Fibroblast of the conjunctiva (primary cell): ENCODE measurements at regions not wholly inside any gene's neighbourhood (a gene's known extent, or its start where the extent isn't known, plus 50 kb on each side); places are given as distances from the start of the nearest gene placed in this dataset.
"Not testable (repeated sequence)": the region's sequence is repeated elsewhere in the genome, so short reads cannot be mapped to it uniquely, and the experiment has no call there.

Experiments used
- DNase-seq: peaks from one replicate; pipeline ENCODE4 v3.0.0-alpha.2; 2010; ENCODE audit warnings: low read depth

DNA sequence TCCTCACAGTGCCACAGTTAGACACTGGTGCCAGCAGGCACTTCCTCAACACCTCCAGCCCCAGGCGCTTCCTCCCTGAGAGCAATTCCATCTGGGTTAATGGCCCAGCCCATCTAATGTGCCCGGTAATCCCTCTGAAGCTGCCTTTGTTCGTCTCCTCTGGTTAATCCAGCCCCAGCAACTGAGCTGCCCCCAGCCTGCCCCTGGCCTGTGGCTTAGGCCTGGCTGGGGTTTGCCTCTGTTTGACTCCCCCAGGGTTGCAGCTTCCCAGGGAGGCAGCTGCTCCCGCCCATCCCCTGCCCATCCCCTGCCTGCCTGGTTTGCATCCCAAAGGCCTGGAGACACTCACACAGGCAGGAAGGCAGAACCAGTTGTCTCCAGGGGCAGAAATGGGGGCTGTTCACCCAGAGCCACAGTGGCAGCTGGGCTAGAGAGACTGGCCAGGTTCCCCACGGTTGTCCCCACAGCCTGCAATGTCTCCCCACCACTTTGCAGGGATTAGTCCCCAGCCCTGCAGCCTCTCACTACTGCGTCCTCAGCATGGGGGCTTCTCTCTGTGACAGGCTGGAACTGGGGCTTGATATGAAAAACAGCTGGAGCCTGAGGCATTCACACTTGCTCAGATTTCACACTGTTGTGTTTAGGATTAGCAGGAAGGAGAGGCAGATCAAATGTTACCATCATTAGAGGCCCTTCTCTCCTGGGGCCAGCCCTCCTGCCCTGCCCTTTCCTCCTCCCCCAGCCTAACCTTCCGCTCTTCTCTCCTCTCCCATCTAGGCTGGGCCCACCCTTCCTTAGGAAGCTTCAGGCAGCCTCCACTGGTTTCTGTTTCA is 120.2 kb downstream of the TLR5 start:
- DNase-seq = no peak

DNA sequence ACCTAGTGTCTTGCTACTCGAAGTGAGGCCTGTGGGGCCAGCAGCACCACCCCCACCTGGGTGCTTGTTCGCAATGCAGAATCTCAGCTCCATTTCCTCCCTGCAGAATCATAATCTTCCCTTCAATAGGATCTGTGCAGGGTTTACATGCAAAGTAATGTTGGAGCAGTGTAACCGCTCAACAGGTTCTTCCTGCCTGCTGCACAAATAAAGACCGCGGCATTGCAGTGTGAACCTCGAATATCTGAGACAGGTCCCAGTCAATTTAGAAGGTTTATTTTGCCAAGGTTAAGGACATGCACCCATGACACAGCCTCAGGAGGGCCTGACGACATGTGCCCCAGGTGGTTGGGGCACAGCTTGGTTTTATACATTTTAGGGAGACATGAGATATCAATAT is 119.2 kb downstream of the TLR5 start:
- no peak for DNase-seq

DNA sequence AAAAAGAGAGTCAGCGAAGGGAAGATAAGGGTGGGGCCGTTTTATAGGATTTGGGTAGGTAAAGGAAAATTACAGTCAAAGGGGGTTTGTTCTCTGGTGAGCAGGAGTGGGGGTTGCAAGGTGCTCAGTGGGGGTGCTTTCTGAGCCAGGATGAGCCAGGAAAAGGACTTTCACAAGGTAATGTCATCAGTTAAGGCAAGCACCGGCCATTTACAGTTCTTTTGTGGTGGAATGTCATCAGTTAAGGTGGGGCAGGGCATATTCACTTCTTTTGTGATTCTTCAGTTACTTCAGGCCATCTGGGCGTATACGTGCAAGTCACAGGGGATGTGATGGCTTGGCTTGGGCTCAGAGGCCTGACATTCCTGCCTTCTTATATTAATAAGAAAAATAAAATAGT is 118.6 kb downstream of the TLR5 start:
- not testable (repeated sequence) for DNase-seq

- DNase-seq = not testable (repeated sequence)
Observed at GRCh38 chr1:223025190-223025734, 117.8 kb downstream of the TLR5 start.

GRCh38 chr1:223026639-223027038 is 116.4 kb downstream of the TLR5 start:
- not testable (repeated sequence) for DNase-seq

GRCh38 chr1:223029985-223030769 is 112.9 kb downstream of the TLR5 start:
- no peak for DNase-seq

GRCh38 chr1:223030871-223031400 is 112.1 kb downstream of the TLR5 start:
- no peak for DNase-seq

DNA sequence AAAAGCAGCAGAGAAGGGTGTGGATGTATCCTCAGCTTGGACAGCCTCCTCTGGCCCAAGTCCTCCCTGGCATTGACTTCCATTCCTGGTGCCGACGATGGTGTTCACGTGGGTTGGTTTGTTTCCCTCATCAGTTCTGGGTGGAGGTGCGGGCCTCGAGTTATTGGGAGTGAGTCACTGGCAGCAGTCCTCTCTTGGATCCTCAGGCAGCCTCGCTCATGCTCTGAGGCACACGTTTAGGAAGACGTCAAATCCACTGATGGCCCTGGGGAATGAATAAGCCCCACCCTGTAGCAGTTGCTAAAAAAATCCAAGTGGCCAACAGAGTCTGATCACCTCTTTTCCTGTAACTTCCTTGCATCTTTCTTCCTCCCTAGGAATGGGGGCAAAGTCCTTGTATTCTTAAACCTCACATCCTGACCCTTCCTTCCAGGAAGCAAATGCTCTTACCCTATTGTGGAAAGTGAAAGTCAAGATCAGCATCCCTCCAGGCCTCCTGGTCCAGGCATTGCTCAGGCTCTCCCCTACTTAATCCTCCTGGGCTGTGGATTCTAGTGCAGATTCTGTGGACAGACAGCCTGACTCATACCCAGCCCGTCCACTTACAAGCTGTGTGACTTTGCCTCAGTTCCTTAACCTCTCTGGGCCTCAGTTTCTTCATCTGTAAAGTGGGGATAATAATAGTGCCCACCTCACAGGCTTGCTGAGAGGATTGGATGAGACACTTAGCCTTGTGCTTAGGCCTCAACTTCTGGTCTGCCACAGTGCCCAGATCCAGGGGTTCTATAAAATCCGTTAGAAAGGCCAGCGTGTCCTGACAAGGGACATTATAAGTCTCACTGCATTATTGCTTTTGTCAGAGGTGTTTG is 111.1 kb downstream of the TLR5 start:
- peak; percentile 65 for DNase-seq

GRCh38 chr1:223033658-223034057 is 109.4 kb downstream of the TLR5 start:
- no peak for DNase-seq

GRCh38 chr1:223034270-223034798 is 108.7 kb downstream of the TLR5 start:
- no peak for DNase-seq

GRCh38 chr1:223035724-223036478 is 107.1 kb downstream of the TLR5 start:
- DNase-seq = no peak

- DNase-seq = no peak
Observed at GRCh38 chr1:223036479-223036845, 106.6 kb downstream of the TLR5 start.

DNA sequence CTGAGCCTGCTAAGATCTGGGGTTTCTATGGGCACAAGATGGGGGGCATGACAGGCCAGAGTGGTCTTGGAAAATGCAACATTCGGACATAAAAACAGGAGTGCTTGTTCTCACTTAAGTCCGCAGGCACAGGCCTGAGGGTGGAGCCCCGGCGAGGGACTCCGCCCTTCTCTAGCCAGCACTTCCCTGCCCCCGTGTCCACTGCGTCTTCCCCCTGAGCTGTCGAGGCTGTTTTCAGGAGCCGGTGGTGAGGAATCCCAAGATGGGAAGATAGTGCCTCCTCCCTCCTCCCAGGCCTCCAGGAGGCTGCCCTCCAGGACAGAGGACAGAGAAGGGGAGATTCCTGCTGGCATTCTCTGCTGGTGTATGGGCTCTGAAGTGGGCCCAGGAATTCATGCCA is 105.2 kb downstream of the TLR5 start:
- DNase-seq = no peak

- no peak for DNase-seq
Observed at GRCh38 chr1:223038288-223039006, 104.6 kb downstream of the TLR5 start.

DNA sequence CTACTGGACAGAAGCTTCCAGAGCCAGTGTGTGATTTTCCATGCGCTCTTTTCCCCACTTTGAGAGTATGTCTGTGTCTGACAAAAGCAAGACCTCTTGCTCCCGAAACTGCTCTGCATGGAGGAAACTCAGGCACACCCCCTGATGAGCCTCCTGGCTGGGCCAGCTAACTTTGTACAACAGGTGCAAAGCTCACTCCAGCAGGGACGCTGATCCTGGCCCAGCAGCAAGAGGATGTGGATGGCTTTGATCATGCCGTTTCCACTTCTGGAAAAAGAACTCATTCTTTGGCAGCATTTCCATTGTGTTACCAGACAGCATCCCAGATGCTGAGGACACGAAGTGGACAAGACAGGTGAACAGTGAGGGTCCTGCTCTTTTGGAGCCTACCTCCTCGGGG is 103.1 kb downstream of the TLR5 start:
- no peak for DNase-seq

DNA sequence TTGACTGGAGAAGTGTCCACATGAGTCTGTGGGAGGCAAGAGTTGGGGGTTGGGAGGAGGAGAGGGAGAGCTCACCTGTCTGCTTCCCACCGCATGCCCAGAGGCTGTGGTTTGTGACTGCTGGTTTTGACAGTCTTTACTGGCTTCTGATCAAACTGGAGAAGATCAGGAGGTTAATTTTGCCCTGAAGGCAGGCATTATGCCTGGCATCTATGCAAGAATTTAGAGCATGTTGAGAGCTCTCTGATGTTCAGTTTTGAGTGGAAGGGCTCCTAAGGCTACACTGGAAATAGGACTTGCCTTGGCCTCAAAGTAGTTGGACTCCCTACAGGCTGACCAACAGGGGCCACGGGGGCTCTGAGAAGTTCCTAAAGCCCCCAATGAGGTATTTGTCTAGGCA is 101.6 kb downstream of the TLR5 start:
- no peak for DNase-seq

DNA sequence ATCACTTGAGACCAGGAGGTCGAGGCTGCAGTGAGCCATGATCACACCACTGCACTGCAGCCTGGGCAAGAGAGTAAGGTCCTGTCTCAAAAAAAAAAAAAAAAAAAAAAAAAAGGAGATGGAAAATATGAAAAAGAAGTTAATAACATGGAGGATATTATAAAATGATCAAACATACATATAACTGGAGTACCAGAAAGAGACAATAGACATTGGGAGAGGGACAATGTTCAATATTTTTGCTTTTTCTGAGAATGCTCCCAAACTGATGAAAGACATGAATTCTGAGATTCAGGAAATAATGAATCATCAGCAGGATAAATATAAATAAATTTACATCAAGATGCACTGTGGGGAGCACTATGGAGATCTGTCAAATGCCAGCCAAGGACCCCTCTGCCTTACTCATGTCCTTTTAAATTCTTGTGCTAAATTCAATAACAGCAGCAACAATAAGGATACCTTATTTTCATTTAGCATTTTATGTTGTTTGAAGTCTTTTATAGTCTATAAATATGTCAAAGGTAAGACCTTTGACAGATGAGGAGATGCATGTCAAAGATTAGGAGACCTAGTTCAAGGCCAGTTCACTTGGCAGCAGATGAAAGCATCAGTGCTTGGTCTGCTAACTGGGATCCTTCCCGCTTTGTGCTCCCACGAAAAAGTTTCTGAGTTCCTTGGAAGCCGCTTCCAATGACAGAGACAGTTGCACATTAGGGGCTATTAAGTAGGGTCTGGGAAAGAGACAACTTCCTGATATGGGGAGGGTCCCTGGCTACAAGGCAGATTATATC is 97.7 kb downstream of the TLR5 start:
- no peak for DNase-seq

DNA sequence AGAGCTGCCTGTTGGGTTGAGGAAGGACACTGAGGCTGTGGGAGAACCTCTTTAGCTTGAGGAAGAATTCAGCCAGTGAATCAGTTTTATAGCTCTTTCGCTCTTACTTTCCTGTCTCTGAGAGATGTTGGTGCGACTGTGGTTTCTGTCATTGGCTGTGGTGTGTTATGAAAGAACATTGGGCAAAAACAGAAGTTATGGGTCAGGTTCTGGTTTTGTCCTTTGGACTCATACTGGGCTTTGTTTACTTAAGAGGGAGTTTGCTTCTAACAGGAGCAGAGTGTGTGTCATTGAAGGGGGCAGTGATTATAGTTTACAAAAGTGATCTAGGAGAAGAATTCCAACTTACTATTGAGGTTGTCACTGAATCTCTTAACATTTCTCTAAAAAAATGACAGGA is 97.0 kb downstream of the TLR5 start:
- DNase-seq = no peak

GRCh38 chr1:223046463-223046862 is 96.6 kb downstream of the TLR5 start:
- DNase-seq = not testable (repeated sequence)
